Cardiac fibroblast (primary cell): ENCODE measurements at regions not wholly inside any gene's neighbourhood (a gene's known extent, or its start where the extent isn't known, plus 50 kb on each side); places are given as distances from the start of the nearest gene placed in this dataset.

ENCODE experiments used
- DNase-seq, 2 donors: peaks; one replicate each; pipeline versions ENCODE4 v3.0.0 to v3.0.0-alpha.2; 2010; ENCODE audit warnings: low read depth in 2 of 2
- H3K4me3 ChIP-seq, 2 donors: replicated peaks in 1 of 2; 1 replicate in 1 of 2; 2 replicates in 1 of 2; pipeline ENCODE4 v1.5.1; 2011; ENCODE audit warnings: low read depth in 2 of 2, low read length in 2 of 2, mild to moderate bottlenecking in 2 of 2, moderate library complexity in 1 of 2
- TF ChIP-seq, protein P1 (sequence below): IDR thresholded peaks from one replicate; pipeline ENCODE4 v1.5.1; 2011; ENCODE audit warnings: low read depth, mild to moderate bottlenecking, low read length, inconsistent platforms

GRCh38 chr13:107907065-107907805 is 308.1 kb downstream of the LIG4 start:
- H3K4me3 ChIP-seq = no peak overlapping the region
- TF ChIP-seq, protein P1, sequence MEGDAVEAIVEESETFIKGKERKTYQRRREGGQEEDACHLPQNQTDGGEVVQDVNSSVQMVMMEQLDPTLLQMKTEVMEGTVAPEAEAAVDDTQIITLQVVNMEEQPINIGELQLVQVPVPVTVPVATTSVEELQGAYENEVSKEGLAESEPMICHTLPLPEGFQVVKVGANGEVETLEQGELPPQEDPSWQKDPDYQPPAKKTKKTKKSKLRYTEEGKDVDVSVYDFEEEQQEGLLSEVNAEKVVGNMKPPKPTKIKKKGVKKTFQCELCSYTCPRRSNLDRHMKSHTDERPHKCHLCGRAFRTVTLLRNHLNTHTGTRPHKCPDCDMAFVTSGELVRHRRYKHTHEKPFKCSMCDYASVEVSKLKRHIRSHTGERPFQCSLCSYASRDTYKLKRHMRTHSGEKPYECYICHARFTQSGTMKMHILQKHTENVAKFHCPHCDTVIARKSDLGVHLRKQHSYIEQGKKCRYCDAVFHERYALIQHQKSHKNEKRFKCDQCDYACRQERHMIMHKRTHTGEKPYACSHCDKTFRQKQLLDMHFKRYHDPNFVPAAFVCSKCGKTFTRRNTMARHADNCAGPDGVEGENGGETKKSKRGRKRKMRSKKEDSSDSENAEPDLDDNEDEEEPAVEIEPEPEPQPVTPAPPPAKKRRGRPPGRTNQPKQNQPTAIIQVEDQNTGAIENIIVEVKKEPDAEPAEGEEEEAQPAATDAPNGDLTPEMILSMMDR = no peak
- no peak for DNase-seq

DNA sequence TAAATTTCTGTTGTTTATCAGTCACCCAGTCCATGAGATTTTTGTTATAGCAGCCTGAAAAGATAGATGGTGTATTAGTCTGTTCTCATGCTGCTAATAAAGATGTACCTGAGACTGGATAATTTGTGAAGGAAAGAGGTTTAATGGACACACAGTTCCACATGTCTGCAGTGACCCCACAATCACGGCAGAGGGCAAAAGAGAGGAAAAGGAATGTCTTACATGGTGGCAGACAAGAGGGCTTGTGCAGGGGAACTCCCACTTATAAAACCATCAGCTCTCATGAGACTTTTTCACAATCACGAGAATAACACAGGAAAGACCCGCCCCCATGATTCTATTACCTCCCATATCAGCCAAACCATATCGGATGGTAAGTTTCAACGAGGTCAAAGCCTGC is 309.2 kb downstream of the LIG4 start:
- TF ChIP-seq, protein P1 = no peak
- DNase-seq = no peak

DNA sequence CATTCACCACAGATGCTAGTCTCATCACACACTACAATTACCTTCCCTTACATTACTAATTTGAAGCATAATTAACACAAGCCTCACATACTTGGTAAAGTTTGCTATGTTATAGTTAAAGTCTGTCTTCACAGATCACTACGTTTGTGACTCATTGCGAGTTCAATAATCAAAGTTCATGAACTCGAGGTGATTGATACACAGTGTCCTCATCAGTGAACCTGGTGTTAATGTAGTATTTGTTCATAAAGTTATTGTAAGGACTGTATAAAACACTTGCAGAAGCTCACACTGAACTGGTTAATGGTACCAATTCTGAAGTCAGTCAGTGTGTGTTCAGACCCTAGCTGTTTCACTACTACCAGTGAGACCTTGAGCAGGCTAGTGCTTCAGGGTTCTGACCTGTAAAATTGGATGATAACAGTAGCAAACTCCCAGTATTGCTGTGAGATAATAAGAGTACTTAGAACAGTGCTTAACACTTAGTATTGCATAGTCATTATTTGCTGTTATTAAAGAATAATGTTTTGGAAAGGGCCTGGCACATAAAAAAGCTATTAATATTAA is 313.3 kb downstream of the LIG4 start:
- H3K4me3 ChIP-seq = no peak overlapping the region
- DNase-seq = no peak
- TF ChIP-seq, protein P1 = no peak

More for the DNA sequence above, 309.2 kb downstream of the LIG4 start:
- no peak overlapping the region for H3K4me3 ChIP-seq

DNA sequence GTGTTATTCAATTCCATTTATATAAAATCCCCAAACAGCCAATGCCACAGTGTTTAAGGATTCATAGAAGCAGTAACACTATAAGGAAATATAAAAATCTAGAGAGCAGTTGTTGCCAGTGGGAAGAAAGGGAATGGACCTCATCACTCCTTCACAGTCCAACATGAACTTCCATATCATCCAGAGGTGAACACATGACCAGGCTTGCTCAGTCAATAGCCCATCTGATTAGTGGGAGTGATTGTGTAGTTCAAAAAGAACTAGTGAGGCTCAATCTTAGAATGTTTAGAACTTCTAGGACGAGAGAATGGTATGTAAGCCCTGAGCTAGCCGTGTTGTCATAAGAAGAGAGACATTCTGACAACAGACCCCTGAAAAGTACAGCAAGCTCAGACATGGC is 314.1 kb downstream of the LIG4 start:
- TF ChIP-seq, protein P1 = no peak
- H3K4me3 ChIP-seq = no peak overlapping the region
- no peak for DNase-seq

DNA sequence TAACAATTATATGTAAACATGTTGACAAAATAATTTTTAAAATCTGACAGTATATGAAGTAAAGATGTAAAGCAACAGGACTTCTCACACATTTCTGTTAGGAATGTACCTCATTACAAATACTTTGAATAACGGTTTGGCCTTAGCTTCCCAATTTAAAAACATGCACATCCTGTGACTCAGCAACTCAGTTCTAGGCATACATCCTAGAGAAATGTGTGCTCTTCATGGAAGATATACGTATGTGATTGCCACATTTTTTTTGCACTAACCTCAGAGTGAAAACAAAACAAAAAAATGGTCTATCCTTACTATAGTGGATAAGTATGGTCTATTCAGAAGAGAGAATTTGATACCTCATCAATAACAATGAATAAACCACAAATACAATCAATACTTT is 314.6 kb downstream of the LIG4 start:
- TF ChIP-seq, protein P1 = no peak
- H3K4me3 ChIP-seq = no peak overlapping the region
- DNase-seq = peak; percentile 27 to 43

DNA sequence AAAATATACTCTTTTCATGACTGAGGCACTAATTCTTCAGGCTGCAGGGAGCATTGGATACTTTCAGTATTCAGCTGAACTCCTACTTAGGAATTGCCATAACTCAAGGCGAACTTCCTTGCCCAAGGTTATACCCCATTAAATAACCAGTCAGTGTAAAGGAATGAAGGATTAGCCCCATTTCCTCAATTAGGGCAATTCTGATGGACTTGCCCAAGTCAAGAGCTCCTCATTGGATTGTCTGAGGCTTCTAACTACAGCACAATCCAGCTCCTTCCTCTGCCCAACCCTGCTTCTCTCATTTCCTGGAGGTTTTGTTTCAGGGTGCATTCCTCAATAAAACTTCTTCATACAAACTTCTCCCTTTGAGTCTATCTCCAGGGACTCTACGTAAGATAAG is 329.2 kb downstream of the LIG4 start:
- TF ChIP-seq, protein P1 = no peak

DNA sequence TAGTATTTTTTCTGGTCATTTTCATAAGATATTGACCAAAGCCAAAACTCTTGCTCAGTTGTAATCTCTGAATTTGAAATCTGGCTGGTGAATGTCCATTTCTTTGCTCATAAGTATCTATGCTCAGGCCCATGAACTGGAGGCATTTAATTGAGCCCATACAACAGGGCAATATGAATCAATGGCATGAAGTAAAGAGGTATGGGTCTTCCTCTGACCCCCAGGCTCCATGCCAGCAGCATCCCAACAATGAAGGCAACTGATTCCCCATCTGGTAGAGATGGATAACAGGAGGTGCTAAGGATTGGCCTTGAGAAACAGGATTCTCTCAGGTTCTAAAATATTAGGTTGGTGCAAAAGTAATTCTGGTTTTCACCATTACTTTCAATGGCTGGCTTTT is 330.8 kb downstream of the LIG4 start:
- DNase-seq = no peak
- H3K4me3 ChIP-seq = no peak overlapping the region
- TF ChIP-seq, protein P1 = no peak

More for the DNA sequence above, 329.2 kb downstream of the LIG4 start:
- no peak for DNase-seq
- H3K4me3 ChIP-seq = no peak overlapping the region
